DND-41 (cell line): ENCODE measurements at regions not wholly inside any gene's neighbourhood (a gene's known extent, or its start where the extent isn't known, plus 50 kb on each side); places are given as distances from the start of the nearest gene placed in this dataset.

Experiments
- CTCF ChIP-seq: IDR thresholded peaks from 2 replicates; pipeline ENCODE4 v1.5.1; 2012; ENCODE audit warnings: borderline replicate concordance, low read length, moderate library complexity, mild to moderate bottlenecking; ENCODE audit not compliant: poor library complexity, severe bottlenecking; ENCODE audit errors: extremely low read depth
- EZH2 ChIP-seq: IDR thresholded peaks from 3 replicates; pipeline ENCODE4 v1.6.1; 2012; ENCODE audit warnings: borderline replicate concordance, low read depth, mild to moderate bottlenecking, moderate library complexity, low read length, inconsistent platforms; ENCODE audit not compliant: severe bottlenecking

GRCh38 chr9:32220750-32221149 lies 163.7 kb upstream of the ACO1 start:
- no peak for TF ChIP-seq CTCF
- no peak for TF ChIP-seq EZH2
